PC-3 (cell line): ENCODE measurements at regions not wholly inside any gene's neighbourhood (a gene's known extent, or its start where the extent isn't known, plus 50 kb on each side); places are given as distances from the start of the nearest gene placed in this dataset.

ENCODE experiments used
- ATAC-seq: fragments of 200-7000 bp; cut with Tn5 transposase; 2 replicates; pipeline ENCODE4 v1.9.1; 2020; ENCODE audit warnings: mild to moderate bottlenecking, moderate library complexity
- BruUV-seq: library from RNA; stranded (reverse); fragments of 400-500 nt; replicated peaks from 2 replicates; lab custom pipeline; 2021; lab: Mats Ljungman, UMichigan
- CTCF ChIA-PET: fragments of 300-600 bp; sonication (Branson Sonifier 250); formaldehyde crosslinking; loops from one replicate; lab custom pipeline; 2022; ENCODE audit warnings: antibody characterized with exemption; lab: Charles Lee
- POLR2A ChIA-PET: fragments of 300-600 bp; sonication (Branson Sonifier 250); formaldehyde crosslinking; loops from one replicate; lab custom pipeline; 2022; ENCODE audit warnings: antibody characterized with exemption; ENCODE audit not compliant: unreplicated experiment; lab: Charles Lee
- DNase-seq: peaks from one replicate; pipeline ENCODE4 v3.0.0-alpha.2; 2015
- H2AFZ ChIP-seq: fragments of 300-600 bp; sonication (generic); 2 replicates; pipeline ENCODE4 v1.6.0; 2016; ENCODE audit warnings: antibody characterized with exemption, low read length
- H3F3A ChIP-seq: fragments of 300-600 bp; sonication (generic); one replicate; pipeline ENCODE4 v1.6.0; 2017; ENCODE audit warnings: antibody characterized with exemption, low read length, control low read depth, mild to moderate bottlenecking; ENCODE audit not compliant: unreplicated experiment
- H3K27ac ChIP-seq: fragments of 300-600 bp; sonication (generic); 2 replicates; pipeline ENCODE4 v1.5.1; 2016; ENCODE audit warnings: mild to moderate bottlenecking, low read length
- H3K27me3 ChIP-seq: fragments of 300-600 bp; sonication (generic); 2 replicates; pipeline ENCODE4 v1.6.1; 2016; ENCODE audit warnings: low read length, mixed read lengths
- H3K36me3 ChIP-seq: fragments of 300-600 bp; sonication (generic); 2 replicates; pipeline ENCODE4 v1.6.1; 2016; ENCODE audit warnings: low read depth, mixed run types, low read length, mixed read lengths
- H3K4me1 ChIP-seq: fragments of 300-600 bp; sonication (generic); 2 replicates; pipeline ENCODE4 v1.5.1; 2016; ENCODE audit warnings: low read length; ENCODE audit not compliant: insufficient read depth
- H3K4me2 ChIP-seq: fragments of 300-600 bp; sonication (generic); 2 replicates; pipeline ENCODE4 v1.6.0; 2016; ENCODE audit warnings: low read length
- H3K4me3 ChIP-seq: fragments of 300-600 bp; sonication (generic); 2 replicates; pipeline ENCODE4 v1.5.1; 2016; ENCODE audit warnings: mild to moderate bottlenecking, low read length, mixed read lengths
- H3K79me2 ChIP-seq: fragments of 300-600 bp; sonication (generic); 2 replicates; pipeline ENCODE4 v1.6.1; 2017; ENCODE audit warnings: low read length, mixed read lengths
- H3K9ac ChIP-seq: fragments of 300-600 bp; sonication (generic); 2 replicates; pipeline ENCODE4 v1.6.0; 2016; ENCODE audit warnings: mild to moderate bottlenecking, low read length
- H3K9me2 ChIP-seq: fragments of 300-600 bp; sonication (generic); replicated peaks from 2 replicates; pipeline ENCODE4 v1.6.1; 2016; ENCODE audit warnings: mixed run types, low read length, mixed read lengths
- H3K9me3 ChIP-seq: fragments of 300-600 bp; sonication (generic); 2 replicates; pipeline ENCODE4 v1.6.1; 2016; ENCODE audit warnings: low read length, mixed read lengths
- H4K20me1 ChIP-seq: fragments of 300-600 bp; sonication (generic); 2 replicates; pipeline ENCODE4 v1.6.1; 2016; ENCODE audit warnings: low read length, mixed read lengths
- EZH2 ChIP-seq: fragments of 300-600 bp; sonication (generic); IDR thresholded peaks from one replicate; pipeline ENCODE4 v1.6.1; 2017; ENCODE audit warnings: antibody characterized with exemption, mild to moderate bottlenecking, low read length; ENCODE audit not compliant: unreplicated experiment
- EZH2phosphoT487 ChIP-seq: fragments of 300-600 bp; sonication (generic); IDR thresholded peaks from 2 replicates; pipeline ENCODE4 v1.6.1; 2018; ENCODE audit warnings: mild to moderate bottlenecking, antibody characterized with exemption, low read length, borderline replicate concordance
- intact Hi-C: fragments of 100-400 bp; cut with micrococcal nuclease; formaldehyde crosslinking; loops from 2 replicates; pipeline ENCODE4 v1.9.0; 2023
- TF ChIP-seq, protein P1 (sequence below): fragments of 300-600 bp; sonication (generic); conservative IDR thresholded peaks from 2 replicates; pipeline ENCODE4 v1.5.1; 2017; ENCODE audit warnings: antibody characterized with exemption, low read depth, mild to moderate bottlenecking, low read length

- CTCF ChIA-PET: no interaction called here
- intact Hi-C loops: no loop called here
- Histone ChIP-seq H3K4me1 (no peaks in the 10 kb centered on the region), H3K36me3 (no peaks in the 10 kb centered on the region), H4K20me1 (no peaks in the 10 kb centered on the region), H3K9ac (no peak overlapping the region), H3K4me2 (no peak overlapping the region), H3K4me3 (no peak overlapping the region), H3K27me3 (no peaks in the 10 kb centered on the region), H2AFZ (no peak overlapping the region), H3K79me2 (no peaks in the 10 kb centered on the region), H3K9me3 (no peaks in the 10 kb centered on the region), H3K27ac (no peak overlapping the region), H3F3A (no peaks in the 10 kb centered on the region), H3K9me2 (no peaks in the 10 kb centered on the region)
- BruUV-seq: no TSS peak
- ATAC-seq: no peak
- no peak for DNase-seq
- POLR2A ChIA-PET: no interaction called here
- TF ChIP-seq EZH2phosphoT487 (no peak), EZH2 (no peak)
- TF ChIP-seq, protein P1, sequence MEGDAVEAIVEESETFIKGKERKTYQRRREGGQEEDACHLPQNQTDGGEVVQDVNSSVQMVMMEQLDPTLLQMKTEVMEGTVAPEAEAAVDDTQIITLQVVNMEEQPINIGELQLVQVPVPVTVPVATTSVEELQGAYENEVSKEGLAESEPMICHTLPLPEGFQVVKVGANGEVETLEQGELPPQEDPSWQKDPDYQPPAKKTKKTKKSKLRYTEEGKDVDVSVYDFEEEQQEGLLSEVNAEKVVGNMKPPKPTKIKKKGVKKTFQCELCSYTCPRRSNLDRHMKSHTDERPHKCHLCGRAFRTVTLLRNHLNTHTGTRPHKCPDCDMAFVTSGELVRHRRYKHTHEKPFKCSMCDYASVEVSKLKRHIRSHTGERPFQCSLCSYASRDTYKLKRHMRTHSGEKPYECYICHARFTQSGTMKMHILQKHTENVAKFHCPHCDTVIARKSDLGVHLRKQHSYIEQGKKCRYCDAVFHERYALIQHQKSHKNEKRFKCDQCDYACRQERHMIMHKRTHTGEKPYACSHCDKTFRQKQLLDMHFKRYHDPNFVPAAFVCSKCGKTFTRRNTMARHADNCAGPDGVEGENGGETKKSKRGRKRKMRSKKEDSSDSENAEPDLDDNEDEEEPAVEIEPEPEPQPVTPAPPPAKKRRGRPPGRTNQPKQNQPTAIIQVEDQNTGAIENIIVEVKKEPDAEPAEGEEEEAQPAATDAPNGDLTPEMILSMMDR: no peak
Measured at GRCh38 chr2:188881434-188881833, 92.7 kb upstream of the COL3A1 start.

- Histone ChIP-seq H3K36me3 (no peaks in the 10 kb centered on the region), H4K20me1 (no peaks in the 10 kb centered on the region), H2AFZ (peak overlapping the region; percentile 5; the same call in 1 of the 2 replicates), H3K4me1 (no peaks in the 10 kb centered on the region), H3F3A (no peaks in the 10 kb centered on the region), H3K4me2 (no peak overlapping the region), H3K79me2 (no peaks in the 10 kb centered on the region), H3K27me3 (no peaks in the 10 kb centered on the region), H3K9me3 (no peaks in the 10 kb centered on the region), H3K9me2 (no peaks in the 10 kb centered on the region), H3K4me3 (no peak overlapping the region), H3K9ac (no peak overlapping the region), H3K27ac (no peak overlapping the region)
- CTCF ChIA-PET: no interaction called here
- BruUV-seq: no TSS peak
- DNase-seq (no peak), ATAC-seq (no peak)
- intact Hi-C loops: no loop called here
- POLR2A ChIA-PET: no interaction called here
- no peak for TF ChIP-seq EZH2phosphoT487
- TF ChIP-seq EZH2: no peak
- TF ChIP-seq, protein P1: no peak
Measured at GRCh38 chr2:188884046-188884445, 90.1 kb upstream of the COL3A1 start.

- TF ChIP-seq EZH2 (no peak), EZH2phosphoT487 (no peak)
- TF ChIP-seq, protein P1: no peak
- Histone ChIP-seq H3K36me3 (no peaks in the 10 kb centered on the region), H3K4me2 (no peak overlapping the region), H4K20me1 (no peaks in the 10 kb centered on the region), H3K27ac (no peak overlapping the region), H3K9me2 (no peaks in the 10 kb centered on the region), H3K9me3 (no peaks in the 10 kb centered on the region), H3K9ac (no peak overlapping the region), H3F3A (no peaks in the 10 kb centered on the region), H3K4me1 (no peaks in the 10 kb centered on the region), H2AFZ (no peak overlapping the region; the same call in 1 of the 2 replicates), H3K4me3 (no peak overlapping the region), H3K27me3 (no peaks in the 10 kb centered on the region), H3K79me2 (no peaks in the 10 kb centered on the region)
- ATAC-seq (no peak), DNase-seq (no peak)
- intact Hi-C loops: no loop called here
- BruUV-seq: no TSS peak
- ChIA-PET POLR2A (no interaction called here), CTCF (no interaction called here)
Measured at GRCh38 chr2:188884517-188884916, 89.7 kb upstream of the COL3A1 start.
